ENCODE measurements at regions not wholly inside any gene's neighbourhood (a gene's known extent, or its start where the extent isn't known, plus 50 kb on each side); places are given as distances from the start of the nearest gene placed in this dataset.

GRCh38 chr6:16836144-16836981, 75.1 kb upstream of the ATXN1 start:
- no peak overlapping the region for H3K27ac ChIP-seq
- TF ChIP-seq, protein P1, sequence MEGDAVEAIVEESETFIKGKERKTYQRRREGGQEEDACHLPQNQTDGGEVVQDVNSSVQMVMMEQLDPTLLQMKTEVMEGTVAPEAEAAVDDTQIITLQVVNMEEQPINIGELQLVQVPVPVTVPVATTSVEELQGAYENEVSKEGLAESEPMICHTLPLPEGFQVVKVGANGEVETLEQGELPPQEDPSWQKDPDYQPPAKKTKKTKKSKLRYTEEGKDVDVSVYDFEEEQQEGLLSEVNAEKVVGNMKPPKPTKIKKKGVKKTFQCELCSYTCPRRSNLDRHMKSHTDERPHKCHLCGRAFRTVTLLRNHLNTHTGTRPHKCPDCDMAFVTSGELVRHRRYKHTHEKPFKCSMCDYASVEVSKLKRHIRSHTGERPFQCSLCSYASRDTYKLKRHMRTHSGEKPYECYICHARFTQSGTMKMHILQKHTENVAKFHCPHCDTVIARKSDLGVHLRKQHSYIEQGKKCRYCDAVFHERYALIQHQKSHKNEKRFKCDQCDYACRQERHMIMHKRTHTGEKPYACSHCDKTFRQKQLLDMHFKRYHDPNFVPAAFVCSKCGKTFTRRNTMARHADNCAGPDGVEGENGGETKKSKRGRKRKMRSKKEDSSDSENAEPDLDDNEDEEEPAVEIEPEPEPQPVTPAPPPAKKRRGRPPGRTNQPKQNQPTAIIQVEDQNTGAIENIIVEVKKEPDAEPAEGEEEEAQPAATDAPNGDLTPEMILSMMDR (conservative IDR thresholded peaks at IDR 0.05), result no peak

- TF ChIP-seq, protein P1 (conservative IDR thresholded peaks at IDR 0.05), result no peak
- no peak overlapping the region for H3K27ac ChIP-seq
These were observed 73.0 kb upstream of the ATXN1 start for GRCh38 chr6:16834242-16834641.

GRCh38 chr6:16832721-16833120, 71.5 kb upstream of the ATXN1 start:
- H3K27ac ChIP-seq, result no peak overlapping the region
- TF ChIP-seq, protein P1 (conservative IDR thresholded peaks at IDR 0.05), result no peak

- H3K27ac ChIP-seq, result no peak overlapping the region
- TF ChIP-seq, protein P1 (conservative IDR thresholded peaks at IDR 0.05), result no peak
These were observed 70.8 kb upstream of the ATXN1 start for GRCh38 chr6:16832043-16832567.

- no peak overlapping the region for H3K27ac ChIP-seq
- TF ChIP-seq, protein P1 (conservative IDR thresholded peaks at IDR 0.05), result no peak
These were observed 69.9 kb upstream of the ATXN1 start for GRCh38 chr6:16831136-16831535.

DNA sequence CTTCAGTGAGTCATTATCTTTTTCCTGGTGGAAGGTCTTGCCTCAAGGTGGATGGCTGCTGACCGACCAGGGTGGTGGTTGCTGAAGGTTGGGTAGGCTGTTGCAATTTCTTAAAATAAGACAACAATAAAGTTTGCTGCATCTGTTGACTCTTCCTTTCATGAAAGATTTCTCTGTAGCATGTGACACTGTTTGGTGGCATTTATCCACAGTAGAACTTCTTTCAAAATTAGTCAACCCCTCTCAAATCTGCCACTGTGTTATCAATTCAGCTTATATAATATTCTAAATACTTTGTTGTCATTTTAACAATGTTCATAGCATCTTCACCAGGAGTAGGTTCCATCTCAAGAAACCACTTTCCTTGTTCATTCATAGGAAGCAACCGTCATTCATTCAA, 66.8 kb upstream of the ATXN1 start:
- TF ChIP-seq, protein P1 (conservative IDR thresholded peaks at IDR 0.05), result no peak
- H3K27ac ChIP-seq, result no peak overlapping the region

- TF ChIP-seq, protein P1 (conservative IDR thresholded peaks at IDR 0.05), result no peak
- no peak overlapping the region for H3K27ac ChIP-seq
These were observed 66.4 kb upstream of the ATXN1 start for GRCh38 chr6:16827627-16828026.

All from VCaP (cell line).